Sigmoid colon (tissue), 6 donors: ENCODE measurements at regions not wholly inside any gene's neighbourhood (a gene's known extent, or its start where the extent isn't known, plus 50 kb on each side); places are given as distances from the start of the nearest gene placed in this dataset.

Experiments
- DNase-seq: peaks from one replicate; pipeline ENCODE4 v3.0.0-alpha.2; 2019
- H3K27ac ChIP-seq, 4 donors: fragments of 200-600 bp; sonication (generic); one replicate each; pipeline ENCODE4 v1.5.1; 2016 to 2019; ENCODE audit warnings: mild to moderate bottlenecking in 1 of 4
- H3K27me3 ChIP-seq, 3 donors: fragments of 200-600 bp; sonication (generic); one replicate each; pipeline ENCODE4 v1.5.1; 2019; ENCODE audit warnings: mild to moderate bottlenecking in 1 of 3
- H3K36me3 ChIP-seq, 4 donors: fragments of 200-600 bp; sonication (generic); one replicate each; pipeline ENCODE4 v1.5.1; 2016 to 2019
- H3K4me1 ChIP-seq, 4 donors: fragments of 200-600 bp; sonication (generic); one replicate each; pipeline ENCODE4 v1.5.1; 2017 to 2019
- H3K4me3 ChIP-seq, 4 donors: fragments of 200-600 bp; sonication (generic); one replicate each; pipeline ENCODE4 v1.5.1; 2017 to 2019; ENCODE audit warnings: mild to moderate bottlenecking in 2 of 4, moderate library complexity in 1 of 4
- H3K9me3 ChIP-seq, 4 donors: fragments of 200-600 bp in 3 of 4; sonication (generic) in 3 of 4; one replicate each; pipeline versions ENCODE4 v1.5.1 to v1.6.1; 2013 to 2019
- CTCF ChIP-seq, 4 experiments: fragments of 450-650 bp in 3 of 4; fragments of 200-600 bp in 1 of 4; IDR thresholded peaks; one replicate each; pipeline ENCODE4 v1.5.1; 2016 to 2019; ENCODE audit warnings: antibody characterized with exemption in 4 of 4, mild to moderate bottlenecking in 3 of 4, moderate library complexity in 2 of 4
- EP300 ChIP-seq, 4 donors: sonication (generic); formaldehyde crosslinking; IDR thresholded peaks; one replicate each; pipeline ENCODE4 v1.6.1; 2017; ENCODE audit warnings: antibody characterized with exemption in 4 of 4
- POLR2A ChIP-seq, 2 donors: fragments of 450-650 bp; IDR thresholded peaks; one replicate each; pipeline ENCODE4 v1.6.1; 2016; ENCODE audit warnings: antibody characterized with exemption in 2 of 2, mild to moderate bottlenecking in 2 of 2, moderate library complexity in 2 of 2
- POLR2AphosphoS5 ChIP-seq, 4 donors: sonication (generic); formaldehyde crosslinking; IDR thresholded peaks; one replicate each; pipeline ENCODE4 v1.6.1; 2017; ENCODE audit warnings: antibody characterized with exemption in 4 of 4
- WGBS, 2 donors: extraction: QIAGEN DNeasy Blood & Tissue Kit; methylation state at CpG; one replicate each; pipeline ENCODE4 v1.1.7; 2013; 5-methylcytosine and 5-hydroxymethylcytosine counted together
- intact Hi-C: fragments of 100-400 bp; cut with DNase I; formaldehyde crosslinking; loops from one replicate; pipeline ENCODE4 v1.15.1; 2023
- donor health status: healthy with polysubstance abuse.
- donor health status: healthy.

- no peaks in the 10 kb centered on the region for H3K27me3 ChIP-seq
- intact Hi-C loops: no loop called here
- H3K36me3 ChIP-seq: no peaks in the 10 kb centered on the region
- DNase-seq: no peak
- 80 to 85% methylated on average over 2 of the region's 2 CpGs for WGBS, 2 donors
- peaks cover 0 to 2% (median 0%) of the 10 kb centered on the region in 4 donors for H3K9me3 ChIP-seq
- H3K4me1 ChIP-seq: no peaks in the 10 kb centered on the region
- TF ChIP-seq EP300 (IDR thresholded peaks at IDR 0.05) (no peak), CTCF (IDR thresholded peaks at IDR 0.05) (no peak), POLR2AphosphoS5 (IDR thresholded peaks at IDR 0.05) (no peak)
- no peak overlapping the region for H3K27ac ChIP-seq
- H3K4me3 ChIP-seq: no peak overlapping the region
These were observed 593.2 kb upstream of the CCDC179 start for GRCh38 chr11:23453522-23453921.

GRCh38 chr11:23455321-23455891 is 595.1 kb upstream of the CCDC179 start:
- WGBS, 2 donors: 19 to 30% methylated on average over 3 of the region's 3 CpGs
- Histone ChIP-seq H3K27ac (no peak overlapping the region), H3K36me3 (no peaks in the 10 kb centered on the region), H3K4me3 (no peak overlapping the region), H3K9me3 (peaks cover 0 to 2% (median 0%) of the 10 kb centered on the region in 4 donors), H3K4me1 (no peaks in the 10 kb centered on the region), H3K27me3 (no peaks in the 10 kb centered on the region)
- no peak for TF ChIP-seq CTCF (IDR thresholded peaks at IDR 0.05)
- no peak for TF ChIP-seq EP300 (IDR thresholded peaks at IDR 0.05)
- no peak for TF ChIP-seq POLR2AphosphoS5 (IDR thresholded peaks at IDR 0.05)
- no peak for TF ChIP-seq POLR2A (IDR thresholded peaks at IDR 0.05)
- no peak for DNase-seq
- intact Hi-C loops: no loop called here

DNA sequence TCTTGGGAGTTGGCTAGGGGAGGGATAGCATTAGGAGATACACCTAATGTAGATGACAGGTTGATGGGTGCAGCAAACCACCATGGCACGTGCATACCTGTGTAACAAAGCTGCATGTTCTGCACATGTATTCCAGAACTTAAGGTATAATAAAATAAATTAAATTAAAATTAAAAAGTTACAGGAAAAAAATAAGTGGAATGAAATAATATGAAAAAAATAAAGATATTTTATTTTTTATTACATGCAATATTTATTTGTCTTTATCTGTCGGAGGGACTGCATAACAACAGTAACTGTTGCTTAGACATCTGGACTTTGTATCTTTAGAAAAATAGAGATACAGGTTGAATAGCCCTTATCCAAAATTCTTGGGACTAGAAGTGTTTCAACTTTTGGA is 597.4 kb upstream of the CCDC179 start:
- DNase-seq: no peak
- WGBS, 2 donors: 86 to 91% methylated on average over 2 of the region's 2 CpGs
- H3K36me3 ChIP-seq: no peaks in the 10 kb centered on the region

DNA sequence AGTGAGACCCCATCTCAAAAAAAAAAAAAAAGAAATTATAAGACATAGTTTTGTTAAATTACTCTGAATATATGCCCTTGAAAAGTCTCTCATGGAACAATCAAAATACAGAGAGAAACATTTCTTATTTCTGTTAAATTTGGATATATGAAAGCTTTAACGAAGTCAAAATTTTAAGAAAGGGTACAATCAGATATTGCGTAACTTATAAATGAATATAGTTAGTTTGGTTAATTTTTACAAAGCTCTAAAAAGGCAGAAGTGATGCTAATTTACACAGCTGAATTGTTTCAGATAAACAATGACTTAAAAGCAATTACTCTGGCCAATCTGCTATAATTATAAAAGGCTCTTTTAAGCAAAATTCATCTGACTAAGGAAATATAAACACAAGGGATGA is 611.6 kb upstream of the CCDC179 start:
- no peak overlapping the region for H3K27ac ChIP-seq
- no peaks in the 10 kb centered on the region for H3K36me3 ChIP-seq
- no peak for DNase-seq
- H3K27me3 ChIP-seq: no peaks in the 10 kb centered on the region
- H3K4me3 ChIP-seq: no peak overlapping the region
- TF ChIP-seq EP300 (IDR thresholded peaks at IDR 0.05): no peak
- no peak for TF ChIP-seq POLR2AphosphoS5 (IDR thresholded peaks at IDR 0.05)
- TF ChIP-seq CTCF (IDR thresholded peaks at IDR 0.05): no peak
- TF ChIP-seq POLR2A (IDR thresholded peaks at IDR 0.05): no peak
- no peaks in the 10 kb centered on the region for H3K4me1 ChIP-seq
- intact Hi-C loops: no loop called here
- 91% methylated on average over 2 of the region's 2 CpGs for WGBS, 2 donors
- H3K9me3 ChIP-seq: no peaks in the 10 kb centered on the region

More for the DNA sequence above, 597.4 kb upstream of the CCDC179 start:
- Histone ChIP-seq H3K9me3 (no peaks in the 10 kb centered on the region), H3K4me3 (no peak overlapping the region), H3K27me3 (no peaks in the 10 kb centered on the region), H3K27ac (no peak overlapping the region), H3K4me1 (no peaks in the 10 kb centered on the region)
- TF ChIP-seq CTCF (IDR thresholded peaks at IDR 0.05) (no peak), POLR2A (IDR thresholded peaks at IDR 0.05) (no peak), POLR2AphosphoS5 (IDR thresholded peaks at IDR 0.05) (no peak)
- intact Hi-C loops: no loop called here

- no peaks in the 10 kb centered on the region for H3K9me3 ChIP-seq
- no peak overlapping the region for H3K4me3 ChIP-seq
- H3K36me3 ChIP-seq: no peaks in the 10 kb centered on the region
- TF ChIP-seq EP300 (IDR thresholded peaks at IDR 0.05) (no peak), POLR2A (IDR thresholded peaks at IDR 0.05) (no peak), POLR2AphosphoS5 (IDR thresholded peaks at IDR 0.05) (no peak), CTCF (IDR thresholded peaks at IDR 0.05) (no peak)
- no peak overlapping the region for H3K27ac ChIP-seq
- no peak for DNase-seq
- no peaks in the 10 kb centered on the region for H3K27me3 ChIP-seq
- intact Hi-C loops: no loop called here
- H3K4me1 ChIP-seq: no peaks in the 10 kb centered on the region
These were observed 613.5 kb upstream of the CCDC179 start for GRCh38 chr11:23473782-23474181.
